GM23248 (cell line): ENCODE measurements at regions not wholly inside any gene's neighbourhood (a gene's known extent, or its start where the extent isn't known, plus 50 kb on each side); places are given as distances from the start of the nearest gene placed in this dataset.

Experiments
- DNase-seq: peaks from one replicate; pipeline ENCODE4 v3.0.0-alpha.2; 2015
- H2AFZ ChIP-seq: fragments of 200-600 bp; sonication (generic); 2 replicates; pipeline ENCODE4 v1.6.1; 2016; ENCODE audit warnings: antibody characterized with exemption
- H3F3A ChIP-seq: fragments of 200-600 bp; sonication (generic); 2 replicates; pipeline ENCODE4 v1.6.1; 2016; ENCODE audit warnings: mild to moderate bottlenecking, antibody characterized with exemption, mixed run types; ENCODE audit not compliant: insufficient read depth
- H3K27ac ChIP-seq: fragments of 200-600 bp; sonication (generic); 2 replicates; pipeline ENCODE4 v1.5.1; 2016; ENCODE audit warnings: mild to moderate bottlenecking
- H3K27me3 ChIP-seq: fragments of 200-600 bp; sonication (generic); replicated peaks from 2 replicates; pipeline ENCODE4 v1.6.1; 2016; ENCODE audit warnings: mild to moderate bottlenecking; ENCODE audit not compliant: insufficient read depth
- H3K36me3 ChIP-seq: fragments of 200-600 bp; sonication (generic); 2 replicates; pipeline ENCODE4 v1.6.1; 2016; ENCODE audit warnings: low read depth, mild to moderate bottlenecking
- H3K4me1 ChIP-seq: fragments of 200-600 bp; sonication (generic); 2 replicates; pipeline ENCODE4 v1.6.1; 2016; ENCODE audit warnings: mild to moderate bottlenecking; ENCODE audit not compliant: insufficient read depth
- H3K4me2 ChIP-seq: fragments of 200-600 bp; sonication (generic); one replicate; pipeline ENCODE4 v1.6.1; 2016; ENCODE audit warnings: mild to moderate bottlenecking; ENCODE audit not compliant: unreplicated experiment
- H3K4me3 ChIP-seq: fragments of 200-600 bp; sonication (generic); 2 replicates; pipeline ENCODE4 v1.5.1; 2016; ENCODE audit warnings: mild to moderate bottlenecking
- H3K79me2 ChIP-seq: fragments of 200-600 bp; sonication (generic); 2 replicates; pipeline ENCODE4 v1.6.1; 2016; ENCODE audit warnings: mild to moderate bottlenecking; ENCODE audit not compliant: insufficient read depth
- H3K9ac ChIP-seq: fragments of 200-600 bp; sonication (generic); 2 replicates; pipeline ENCODE4 v1.6.1; 2016; ENCODE audit warnings: mild to moderate bottlenecking
- H3K9me2 ChIP-seq: fragments of 200-600 bp; sonication (generic); 2 replicates; pipeline ENCODE4 v1.6.1; 2016; ENCODE audit warnings: mixed run types, mild to moderate bottlenecking, moderate library complexity; ENCODE audit not compliant: insufficient read depth
- H3K9me3 ChIP-seq: fragments of 200-600 bp; sonication (generic); one replicate; pipeline ENCODE4 v1.6.1; 2017; ENCODE audit warnings: low read depth
- H4K20me1 ChIP-seq: fragments of 200-600 bp; sonication (generic); 2 replicates; pipeline ENCODE4 v1.6.0; 2016; ENCODE audit not compliant: insufficient read depth
- EZH2 ChIP-seq: fragments of 200-600 bp; sonication (generic); IDR thresholded peaks from 2 replicates; pipeline ENCODE4 v1.6.1; 2018; ENCODE audit warnings: antibody characterized with exemption, mild to moderate bottlenecking; ENCODE audit not compliant: insufficient read depth, poor library complexity, severe bottlenecking
- EZH2phosphoT487 ChIP-seq: fragments of 200-600 bp; sonication (generic); IDR thresholded peaks from 2 replicates; pipeline ENCODE4 v1.6.1; 2018; ENCODE audit warnings: antibody characterized with exemption, moderate library complexity, mild to moderate bottlenecking, low read depth; ENCODE audit not compliant: insufficient read depth
- WGBS, 2 experiments: methylation state at CpG; one replicate each; pipeline ENCODE4 v1.1.6; 2015 to 2017; ENCODE audit warnings: low lambda C conversion rate in 2 of 2, low coverage in 1 of 2; ENCODE audit errors: missing lambda C conversion rate in 2 of 2; 5-methylcytosine and 5-hydroxymethylcytosine counted together
- in situ Hi-C: fragments of 300-500 bp; cut with MboI; formaldehyde crosslinking; loops from 2 replicates; pipeline ENCODE4 v1.15.0; 2020

DNA sequence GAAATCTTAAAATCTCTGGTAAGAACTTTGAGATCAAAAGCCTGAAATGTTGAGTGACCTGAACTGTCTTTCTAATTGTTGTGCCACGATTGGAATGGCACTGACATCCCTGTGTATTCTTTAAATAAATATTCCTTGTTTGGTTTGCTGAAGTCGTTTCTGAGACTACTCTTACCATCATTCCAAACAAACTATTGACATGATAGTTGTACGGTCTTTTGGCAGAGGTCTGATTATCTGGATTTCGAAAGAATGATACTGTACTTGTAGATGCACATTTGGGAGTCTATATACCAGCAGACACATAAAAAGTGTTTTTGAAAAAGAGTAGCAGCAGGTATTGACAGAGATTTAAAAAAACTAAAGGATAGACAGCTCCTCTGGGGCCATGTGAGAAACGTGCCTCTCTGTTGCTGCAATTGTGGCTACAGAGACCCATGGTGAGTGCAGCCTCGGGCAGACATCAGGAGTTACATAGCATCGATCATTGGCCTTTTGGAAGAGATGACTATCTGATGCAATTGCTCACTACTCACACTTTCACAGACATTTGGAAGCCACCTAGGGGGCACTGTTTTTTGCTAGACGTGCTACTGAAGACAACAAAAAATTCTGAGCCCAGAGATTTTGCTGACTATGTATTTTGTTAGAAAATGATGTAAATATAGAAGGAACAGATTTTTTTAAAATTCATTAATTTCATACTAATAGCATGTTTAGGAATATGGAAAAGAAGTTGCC, 464.5 kb downstream of the KCNT2 start:
- TF ChIP-seq EZH2, result no peak
- TF ChIP-seq EZH2phosphoT487, result no peak
- no peak overlapping the region; the same call in 1 of the 2 replicates for H2AFZ ChIP-seq
- in situ Hi-C loops, result loop anchor here (10.0 kb wide), 1 partner anchor 161 kb away; no protein-coding TSS in a partner anchor

DNA sequence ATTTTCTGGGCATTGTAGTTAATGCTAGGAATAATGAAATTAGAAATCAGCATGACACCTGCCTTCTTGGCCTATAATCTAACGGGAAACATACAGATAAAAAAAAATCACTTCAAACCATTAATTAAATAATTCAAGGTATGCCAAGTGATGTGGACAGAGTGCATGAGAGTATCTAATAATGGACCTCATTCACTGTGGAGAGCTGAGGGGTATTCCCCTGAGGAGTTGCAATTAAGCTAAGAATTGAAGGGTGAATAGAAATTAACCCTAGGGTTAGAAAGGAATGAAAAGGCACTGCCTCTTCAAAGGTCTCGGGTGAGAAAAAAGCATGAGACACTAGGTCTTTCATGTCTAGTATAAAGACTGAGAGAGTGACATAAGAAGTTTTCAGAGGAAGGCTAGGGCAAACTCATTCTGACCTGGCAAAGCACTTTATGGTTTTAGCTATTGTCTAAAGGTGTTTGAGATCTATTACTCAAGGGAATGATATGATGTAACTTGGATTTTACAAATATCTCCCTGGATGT, 466.1 kb downstream of the KCNT2 start:
- DNase-seq, result no peak
- in situ Hi-C loops, result loop anchor here (10.0 kb wide), 1 partner anchor 163 kb away; no protein-coding TSS in a partner anchor
- Histone ChIP-seq H4K20me1 (no peaks in the 10 kb centered on the region), H3K9me3 (no peaks in the 10 kb centered on the region), H3K4me3 (no peak overlapping the region), H3K27me3 (no peaks in the 10 kb centered on the region), H3K4me1 (no peaks in the 10 kb centered on the region), H3K36me3 (no peaks in the 10 kb centered on the region), H3K4me2 (no peak overlapping the region), H3K9ac (no peak overlapping the region), H3K9me2 (no peaks in the 10 kb centered on the region), H2AFZ (no peak overlapping the region), H3K79me2 (no peaks in the 10 kb centered on the region), H3F3A (no peaks in the 10 kb centered on the region), H3K27ac (no peak overlapping the region)
- TF ChIP-seq EZH2phosphoT487, result no peak
- TF ChIP-seq EZH2, result no peak
- 85 to 89% methylated on average over 2 of the region's 2 CpGs for WGBS, 2 experiments

More for the DNA sequence above, 464.5 kb downstream of the KCNT2 start:
- no peak overlapping the region for H3K27ac ChIP-seq
- H3K9me2 ChIP-seq, result no peaks in the 10 kb centered on the region
- no peaks in the 10 kb centered on the region for H4K20me1 ChIP-seq
- WGBS, 2 experiments, result 69 to 71% methylated on average over 8 of the region's 8 CpGs
- no peaks in the 10 kb centered on the region for H3K9me3 ChIP-seq
- H3K4me3 ChIP-seq, result no peak overlapping the region
- H3K36me3 ChIP-seq, result no peaks in the 10 kb centered on the region
- no peaks in the 10 kb centered on the region for H3F3A ChIP-seq
- no peak overlapping the region for H3K4me2 ChIP-seq
- no peaks in the 10 kb centered on the region for H3K27me3 ChIP-seq
- DNase-seq, result peak; percentile 6
- no peaks in the 10 kb centered on the region for H3K4me1 ChIP-seq
- no peaks in the 10 kb centered on the region for H3K79me2 ChIP-seq
- H3K9ac ChIP-seq, result no peak overlapping the region

- Histone ChIP-seq H4K20me1 (no peaks in the 10 kb centered on the region), H3K9me3 (no peaks in the 10 kb centered on the region), H3K79me2 (no peaks in the 10 kb centered on the region), H3K9ac (no peak overlapping the region), H2AFZ (no peak overlapping the region), H3K4me3 (no peak overlapping the region), H3K4me1 (no peaks in the 10 kb centered on the region), H3K27me3 (no peaks in the 10 kb centered on the region), H3F3A (no peaks in the 10 kb centered on the region), H3K36me3 (no peaks in the 10 kb centered on the region), H3K9me2 (no peaks in the 10 kb centered on the region), H3K4me2 (no peak overlapping the region), H3K27ac (no peak overlapping the region)
- 69 to 70% methylated on average over 4 of the region's 4 CpGs for WGBS, 2 experiments
- in situ Hi-C loops, result no loop called here
- TF ChIP-seq EZH2 (no peak), EZH2phosphoT487 (no peak)
- DNase-seq, result no peak
Measured at GRCh38 chr1:196136396-196136795, 471.8 kb downstream of the KCNT2 start.

DNA sequence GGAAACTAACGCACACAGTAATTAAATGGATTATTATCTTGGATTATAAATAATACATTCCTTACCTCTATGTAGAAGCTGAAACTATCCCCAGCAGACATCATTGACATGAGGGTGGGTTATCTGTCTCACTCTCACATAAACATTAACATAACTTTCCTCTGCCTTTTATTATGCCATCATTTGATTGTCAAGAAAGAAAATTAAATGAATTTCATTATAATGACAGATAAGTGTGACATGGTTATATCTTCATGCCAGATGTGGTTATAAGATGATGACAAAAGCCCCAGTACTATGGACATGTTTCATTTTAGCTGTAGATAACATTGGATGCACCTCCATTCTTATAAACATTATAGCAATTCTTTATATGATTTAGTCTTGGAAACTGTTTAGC, 476.5 kb downstream of the KCNT2 start:
- 86 to 95% methylated on average over 1 of the region's 1 CpG for WGBS, 2 experiments
- Histone ChIP-seq H3F3A (no peaks in the 10 kb centered on the region), H3K9ac (no peak overlapping the region), H3K4me3 (no peak overlapping the region), H3K27ac (no peak overlapping the region), H3K4me1 (no peaks in the 10 kb centered on the region), H2AFZ (no peak overlapping the region), H3K9me3 (no peaks in the 10 kb centered on the region), H3K27me3 (no peaks in the 10 kb centered on the region), H3K79me2 (no peaks in the 10 kb centered on the region), H3K9me2 (no peaks in the 10 kb centered on the region), H3K4me2 (no peak overlapping the region), H3K36me3 (no peaks in the 10 kb centered on the region), H4K20me1 (no peaks in the 10 kb centered on the region)
- in situ Hi-C loops, result no loop called here
- no peak for TF ChIP-seq EZH2phosphoT487
- TF ChIP-seq EZH2, result no peak
- DNase-seq, result no peak
